Ramos (cell line): ENCODE measurements at regions not wholly inside any gene's neighbourhood (a gene's known extent, or its start where the extent isn't known, plus 50 kb on each side); places are given as distances from the start of the nearest gene placed in this dataset.

ENCODE experiments used
- in situ Hi-C: fragments of 300-500 bp; cut with MboI; formaldehyde crosslinking; loops from one replicate; pipeline ENCODE4 v1.14.3; 2022; ENCODE audit warnings: low sequenced_read_pairs; ENCODE audit not compliant: unreplicated experiment

DNA sequence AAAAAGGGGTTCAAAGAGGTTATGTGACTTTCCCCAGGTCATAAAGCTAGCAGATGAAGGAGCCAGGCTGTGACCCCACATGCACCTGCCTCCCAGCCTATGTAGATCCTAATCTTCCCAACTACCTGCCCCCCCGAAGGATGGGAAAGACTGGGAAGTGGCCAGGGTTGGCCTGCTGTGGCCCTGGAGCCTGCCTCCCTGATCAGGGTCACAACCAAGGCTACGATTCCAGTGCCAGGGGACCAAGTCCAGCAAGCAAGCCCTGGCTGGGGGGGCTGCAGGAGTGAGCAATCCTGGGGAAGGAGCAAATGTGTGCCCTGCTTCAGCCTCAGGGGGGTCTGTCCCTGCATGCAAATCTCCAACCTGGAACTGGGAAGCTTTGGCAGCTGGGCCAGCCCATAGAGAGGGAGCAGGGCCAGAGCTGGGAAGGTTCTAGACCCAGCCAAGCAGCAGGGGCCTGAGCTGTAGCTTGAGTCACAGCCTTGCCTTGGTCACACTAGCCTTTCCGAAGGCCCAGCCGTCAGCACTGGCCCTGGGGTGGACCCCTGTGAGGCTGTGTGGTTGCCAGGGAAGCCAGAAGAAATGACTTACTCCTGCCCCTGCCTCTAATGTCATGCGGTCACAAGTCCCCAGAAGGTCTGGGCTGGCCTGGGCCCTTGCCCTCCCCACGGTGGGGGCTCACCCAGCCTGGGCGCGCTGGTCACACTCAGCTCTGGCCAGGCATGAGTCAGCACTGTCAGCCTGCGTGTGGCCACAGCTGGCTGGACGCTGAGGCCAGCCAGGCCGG is 96.4 kb upstream of the ZMIZ1 start:
- in situ Hi-C loops: no loop called here

DNA sequence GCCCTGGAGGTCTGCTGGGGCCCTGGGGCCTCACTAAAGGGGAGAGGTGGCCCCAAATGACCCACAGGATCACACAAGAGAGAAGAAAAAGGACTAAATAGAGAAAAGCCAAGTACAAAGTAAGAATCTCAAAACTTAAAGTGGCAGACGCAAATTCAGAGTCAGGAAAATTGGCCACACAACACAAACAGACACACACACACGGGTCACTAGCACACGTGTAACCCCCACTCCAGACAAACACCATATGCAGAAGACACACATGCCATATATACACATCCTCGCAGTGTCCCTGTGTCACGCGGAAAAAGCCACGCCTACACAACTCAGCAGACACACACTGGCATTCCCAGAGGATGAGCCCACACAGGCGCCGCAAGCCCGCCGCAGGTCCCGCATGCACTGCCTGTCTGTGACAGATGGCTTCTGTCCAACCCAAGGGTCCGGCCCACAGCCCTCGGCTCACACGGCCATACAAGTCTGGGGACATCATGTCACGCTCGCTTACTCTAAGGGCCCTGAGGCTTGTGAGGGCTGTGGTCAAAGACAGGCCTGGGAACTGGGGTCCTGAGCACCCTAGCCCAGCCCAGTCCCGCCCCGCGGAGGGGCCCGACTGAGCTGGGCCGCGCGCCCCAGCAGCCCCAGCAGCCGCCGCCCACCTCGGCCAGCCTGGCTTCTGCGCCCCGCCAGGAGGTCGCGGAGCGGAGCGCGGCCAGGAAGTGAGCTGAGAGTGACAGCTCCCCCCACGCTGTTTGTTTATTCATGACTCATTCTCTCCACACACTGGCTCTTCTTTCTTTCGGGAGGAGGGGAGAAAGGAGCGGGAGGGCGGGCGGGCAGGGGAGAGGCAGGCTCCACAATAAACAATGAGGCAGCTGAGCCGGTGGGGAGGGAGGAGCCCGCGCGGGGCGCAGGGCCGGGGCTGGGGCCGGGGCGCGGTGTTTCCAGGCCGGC is 95.5 kb upstream of the ZMIZ1 start:
- in situ Hi-C loops: no loop called here

DNA sequence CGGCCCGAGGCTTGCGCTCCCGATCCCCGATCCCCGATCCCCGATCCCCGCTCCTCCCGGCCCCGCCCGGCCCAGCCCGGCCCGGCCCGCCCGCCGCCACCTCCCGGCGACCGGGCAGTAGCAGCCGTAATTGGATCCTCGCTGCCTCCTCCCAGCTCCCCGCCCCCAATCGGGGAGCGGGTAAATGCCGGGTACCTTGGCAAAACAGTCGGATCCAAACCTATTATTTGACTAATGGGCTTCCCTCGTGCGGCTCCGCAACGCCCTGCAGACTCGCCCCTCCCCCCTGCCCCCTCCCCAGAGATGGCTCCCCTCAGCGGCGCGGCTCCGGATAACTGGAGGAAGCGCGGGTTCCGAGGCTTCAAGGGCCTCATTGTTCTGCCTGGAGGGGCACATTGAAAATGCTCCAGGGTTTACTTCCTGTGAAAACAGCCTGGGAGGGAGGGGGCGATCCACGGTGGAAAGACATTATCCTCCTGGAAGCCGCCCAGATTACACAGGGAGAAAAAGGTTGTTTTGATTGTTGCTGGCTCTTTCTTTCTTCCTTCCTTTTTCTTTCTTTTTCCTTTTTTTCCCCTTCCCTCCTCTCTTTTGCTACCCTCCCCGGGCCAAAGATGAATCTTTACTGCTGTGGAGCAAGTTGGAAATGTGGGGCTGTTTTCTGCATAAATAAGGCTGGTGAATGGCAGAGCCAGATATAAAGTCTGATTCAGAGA is 94.7 kb upstream of the ZMIZ1 start:
- in situ Hi-C loops: no loop called here

DNA sequence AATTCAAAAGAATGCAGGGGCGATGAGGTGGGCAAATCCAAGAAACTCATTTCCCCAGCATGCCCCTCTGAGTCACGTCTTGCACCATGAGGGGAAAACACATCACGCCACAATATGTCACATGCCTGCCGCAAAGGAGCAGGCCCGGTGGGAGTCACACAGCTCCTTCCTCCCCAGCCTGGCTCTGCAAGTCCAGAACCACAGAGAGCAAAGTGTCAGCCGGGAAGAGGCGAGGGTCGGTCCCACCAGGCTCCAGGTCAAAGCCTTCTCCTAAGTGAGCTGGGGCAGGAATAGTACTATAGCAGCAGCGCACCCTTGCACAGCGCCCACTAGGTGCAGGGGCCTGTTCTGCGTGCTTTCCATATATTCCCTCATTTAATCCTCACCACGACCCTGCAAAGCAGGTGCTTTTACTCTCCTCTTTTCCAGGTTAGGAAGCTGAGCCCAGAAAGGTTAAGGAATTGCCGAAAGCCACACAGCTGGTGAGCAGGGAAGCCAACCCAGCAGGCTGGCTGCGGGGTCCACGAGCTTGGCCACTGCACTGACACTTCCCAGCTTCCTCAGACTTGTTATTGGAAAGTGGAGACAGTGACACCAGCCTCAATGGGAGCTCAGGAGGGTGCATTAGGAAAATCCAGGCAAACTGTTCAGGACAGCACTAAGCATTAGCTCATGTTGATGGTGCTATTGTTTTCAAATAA is 94.0 kb upstream of the ZMIZ1 start:
- in situ Hi-C loops: no loop called here

DNA sequence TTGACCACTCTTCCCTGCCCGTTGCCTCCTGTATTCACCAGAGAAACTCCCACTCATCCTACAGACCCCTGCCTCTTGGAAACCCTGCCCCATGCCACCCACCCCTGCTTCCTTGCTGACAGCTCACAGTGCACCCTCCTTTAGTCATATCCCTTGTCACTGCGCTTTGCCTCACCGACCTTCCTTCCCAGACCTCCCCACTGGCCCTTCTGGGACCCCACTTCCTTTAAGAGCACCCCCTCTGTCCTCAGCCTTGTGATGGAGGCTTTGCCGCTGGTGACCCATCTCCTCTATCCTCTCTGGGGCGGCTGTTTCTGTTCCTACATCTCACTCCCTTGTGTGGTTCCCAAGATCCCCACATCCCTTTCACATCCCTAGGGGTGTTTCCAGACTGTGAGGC is 92.8 kb upstream of the ZMIZ1 start:
- in situ Hi-C loops: no loop called here

DNA sequence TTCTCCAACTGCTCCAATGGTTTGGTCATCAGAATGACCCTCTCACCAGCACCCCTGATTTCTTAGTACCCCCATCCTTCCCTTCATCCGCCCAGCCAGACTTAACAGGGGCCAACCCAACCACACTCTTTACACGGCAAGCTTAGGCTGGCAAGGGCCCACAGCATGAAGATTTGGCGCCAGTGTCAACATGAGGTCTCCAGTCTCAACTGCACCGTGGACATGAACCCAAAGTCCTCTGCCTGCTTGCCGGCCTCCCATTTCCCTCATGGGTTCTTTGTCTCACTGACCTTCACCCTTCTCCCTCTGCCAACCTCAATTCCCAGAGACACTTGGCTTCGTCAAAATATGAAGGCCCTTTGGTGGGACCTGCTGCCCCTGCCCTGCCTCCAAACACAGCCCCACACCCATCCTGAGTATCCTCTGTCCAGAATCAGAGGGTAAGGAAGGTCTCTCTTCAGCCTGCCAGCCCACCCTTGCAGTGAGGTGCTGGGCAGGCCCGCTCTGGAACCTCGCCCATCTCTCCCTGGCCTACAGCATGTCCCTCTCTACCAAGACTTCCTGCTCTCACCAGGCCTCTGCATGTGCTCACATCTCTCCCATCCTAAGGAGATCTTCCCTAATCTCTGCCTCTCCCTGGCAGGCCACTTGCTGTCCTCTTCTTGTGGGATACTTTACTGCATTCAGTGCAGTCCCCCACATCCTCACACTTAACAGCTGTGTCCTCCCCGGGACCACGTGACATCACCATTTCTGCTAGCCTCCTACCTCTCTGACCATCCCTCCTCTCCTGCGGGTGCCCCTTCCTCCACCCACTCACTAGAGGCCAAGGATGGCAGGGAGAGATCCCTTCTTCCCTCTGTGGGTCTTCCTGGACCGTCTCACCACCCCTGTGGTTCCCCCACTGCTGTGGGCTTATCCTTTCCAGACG is 91.7 kb upstream of the ZMIZ1 start:
- in situ Hi-C loops: no loop called here

DNA sequence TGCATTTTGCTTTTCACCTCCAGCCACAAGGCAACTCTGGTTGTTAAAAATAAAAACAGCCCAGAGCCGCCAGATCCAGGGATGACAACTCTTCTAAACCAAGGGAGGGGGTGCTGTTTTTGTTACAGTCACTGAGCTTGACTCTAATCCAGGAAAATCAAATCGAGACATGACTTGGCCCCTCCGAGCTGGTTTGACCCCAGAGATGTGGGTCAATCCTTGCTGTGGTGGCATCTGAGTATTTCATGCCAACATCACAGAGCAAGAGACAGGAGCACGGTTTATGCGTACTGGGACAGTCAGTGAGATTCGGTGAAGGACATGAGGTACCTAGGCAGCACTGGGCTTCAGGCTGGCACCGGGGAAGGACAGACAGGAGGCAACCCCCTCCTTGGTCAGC is 88.8 kb upstream of the ZMIZ1 start:
- in situ Hi-C loops: no loop called here

DNA sequence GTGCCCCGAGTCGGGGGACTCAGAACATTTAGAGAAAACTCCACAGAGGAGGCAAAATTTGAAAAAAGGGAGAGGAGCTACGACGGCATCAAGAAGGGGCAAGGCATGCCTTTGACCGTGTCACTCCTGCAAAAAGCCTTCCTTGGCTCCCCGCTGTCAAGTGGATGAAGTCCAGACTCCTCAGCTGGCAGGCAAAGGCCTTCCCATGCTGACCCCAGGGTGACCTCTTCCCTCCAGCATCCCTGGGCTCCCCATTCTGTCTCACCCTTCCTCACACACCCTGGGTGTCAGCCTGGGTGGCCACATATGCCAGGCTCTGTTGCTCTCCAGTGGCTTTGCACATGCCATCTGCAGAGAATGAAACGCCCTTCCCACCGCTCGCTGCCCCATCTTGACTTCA is 88.4 kb upstream of the ZMIZ1 start:
- in situ Hi-C loops: no loop called here

DNA sequence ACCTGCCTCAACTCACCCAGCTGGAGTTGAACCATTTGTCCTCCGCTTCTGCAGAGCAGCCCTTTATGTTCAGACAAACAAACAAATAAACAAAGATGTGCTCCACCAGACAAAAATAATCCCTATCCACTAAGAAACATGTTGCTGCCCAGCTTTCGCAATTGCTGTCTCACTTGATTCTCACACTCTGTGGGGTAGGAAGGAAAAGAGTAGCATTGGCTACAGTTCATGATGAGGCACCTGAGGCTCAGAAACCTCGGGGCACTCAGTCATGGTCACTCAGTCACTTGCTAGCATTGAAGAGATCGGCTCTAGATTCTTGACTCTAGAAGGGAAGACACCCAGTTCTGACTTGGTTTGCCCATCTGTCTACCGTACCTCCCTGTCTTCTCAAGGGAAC is 88.0 kb upstream of the ZMIZ1 start:
- in situ Hi-C loops: no loop called here

DNA sequence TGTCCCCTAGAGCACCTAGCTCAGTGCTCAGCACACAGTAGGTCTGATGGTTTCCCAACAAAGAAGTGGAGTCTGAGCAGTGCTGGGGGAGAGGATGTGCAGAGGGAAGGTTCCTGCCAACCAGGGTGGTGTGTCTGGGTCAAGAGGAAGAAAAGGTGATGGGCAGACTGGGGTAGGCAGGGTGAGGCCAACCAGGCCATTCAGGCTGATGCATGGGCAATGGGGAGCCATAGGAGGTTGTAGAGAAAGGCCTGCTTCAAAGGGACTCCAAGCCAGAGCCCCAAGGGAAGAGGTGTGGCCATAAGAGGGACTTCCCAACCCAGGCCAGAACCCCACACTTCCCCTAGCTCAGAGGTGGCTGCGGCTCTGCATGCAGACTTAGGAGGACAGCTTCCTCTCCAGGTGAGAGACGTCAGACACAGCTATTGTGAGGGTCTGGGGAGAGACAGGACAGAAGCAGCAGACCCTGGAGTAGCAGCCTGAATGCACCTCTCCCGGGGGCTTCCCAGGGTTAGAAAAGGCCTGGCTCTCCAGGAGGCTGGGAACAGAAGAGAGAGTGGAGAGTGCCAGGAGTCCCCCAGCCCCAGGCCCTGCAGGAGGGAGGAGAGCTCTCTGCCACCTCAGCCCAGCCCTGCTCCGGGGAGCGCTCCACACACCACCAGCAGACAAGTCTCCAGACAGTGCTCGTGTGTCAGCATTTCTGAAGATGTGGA is 87.4 kb upstream of the ZMIZ1 start:
- in situ Hi-C loops: no loop called here

DNA sequence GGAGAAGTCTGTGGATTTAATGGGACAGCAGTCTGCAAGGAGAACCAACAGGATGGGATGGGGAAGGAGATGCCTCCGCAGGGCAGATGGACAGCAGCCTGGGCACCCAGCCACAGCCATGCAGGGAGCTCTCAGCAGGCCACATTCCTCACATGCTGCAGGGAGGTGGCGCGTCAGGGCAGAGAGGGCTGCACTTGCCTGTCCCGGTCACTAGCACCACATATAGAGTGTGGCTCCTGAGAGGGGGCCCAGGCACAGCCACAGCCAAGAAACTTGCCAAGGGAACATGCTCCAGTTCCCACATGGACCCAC is 86.8 kb upstream of the ZMIZ1 start:
- in situ Hi-C loops: no loop called here

DNA sequence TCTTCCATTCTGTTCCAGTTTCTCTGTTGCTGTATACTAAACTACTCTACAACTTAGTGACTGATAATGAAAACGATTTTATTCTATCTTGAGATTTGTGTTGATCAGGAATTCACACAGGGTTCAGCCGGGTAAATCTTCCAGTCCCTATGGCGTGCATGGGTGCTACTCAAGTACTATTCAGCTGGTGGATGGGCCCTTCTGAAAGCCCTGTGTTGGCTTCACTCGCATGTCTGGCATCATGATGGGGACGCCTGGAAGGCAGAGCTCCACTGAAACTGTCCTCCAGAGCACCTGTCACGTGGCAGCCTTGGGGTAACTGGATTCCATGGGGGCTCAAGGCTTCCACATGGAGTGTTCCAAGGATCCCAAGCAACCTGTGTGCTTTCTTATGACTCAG is 86.0 kb upstream of the ZMIZ1 start:
- in situ Hi-C loops: no loop called here

DNA sequence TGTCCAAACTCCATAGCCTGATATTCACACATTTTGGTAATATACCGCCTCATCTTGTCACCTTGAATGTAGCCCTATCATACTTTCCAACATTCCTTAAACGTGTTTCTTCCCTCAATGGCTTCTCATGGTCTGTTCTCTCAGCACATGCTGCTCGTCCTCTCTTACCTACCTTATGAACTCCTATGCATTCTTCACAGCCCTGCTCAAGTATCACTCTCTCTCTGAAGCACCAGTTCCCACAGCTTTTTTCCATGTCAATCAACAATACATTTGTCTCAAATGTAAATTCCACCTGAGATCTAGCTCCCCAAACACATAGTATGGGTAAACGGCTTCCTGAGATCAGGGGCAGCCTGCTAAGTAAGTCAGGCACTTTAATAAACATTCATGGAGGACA is 85.2 kb upstream of the ZMIZ1 start:
- in situ Hi-C loops: no loop called here

DNA sequence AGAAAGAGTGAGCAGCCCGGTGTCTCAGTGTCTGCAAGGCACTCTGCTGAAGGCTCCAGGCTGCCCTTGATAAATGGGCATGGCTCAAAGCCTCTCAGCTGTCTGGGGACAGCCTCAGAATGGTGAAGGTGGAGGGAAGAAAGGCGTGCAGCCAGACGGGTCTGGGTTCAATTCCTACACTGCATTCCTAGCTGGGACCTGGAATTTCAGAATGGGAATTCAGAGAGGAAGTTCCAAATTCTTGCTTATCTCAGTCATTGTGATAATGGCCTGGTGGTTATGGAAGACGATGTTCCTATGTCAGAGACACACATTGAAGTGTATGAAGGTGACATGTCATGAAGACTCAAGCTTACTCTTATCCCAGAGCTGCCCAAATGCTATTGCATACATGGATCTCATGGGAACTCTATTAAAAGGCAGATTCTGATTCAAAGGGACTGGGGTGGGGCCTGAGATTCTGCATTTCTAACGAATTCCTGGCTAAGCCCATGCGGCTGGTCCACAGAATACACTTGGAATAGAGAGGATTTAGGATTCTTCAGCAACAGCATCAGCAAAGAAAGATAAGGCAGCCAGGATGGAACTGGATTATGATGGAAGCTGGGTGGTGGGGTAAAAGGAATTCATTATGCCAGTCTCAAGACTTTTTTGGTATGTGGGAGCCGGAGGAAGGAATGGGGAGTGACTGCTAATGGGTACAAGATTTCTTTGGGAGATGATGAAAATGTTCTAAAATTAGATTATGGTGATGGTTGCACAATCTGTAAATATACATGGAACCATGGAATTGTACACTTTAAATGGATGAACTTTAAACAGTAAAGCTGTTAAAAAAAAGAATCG is 82.6 kb upstream of the ZMIZ1 start:
- in situ Hi-C loops: no loop called here

DNA sequence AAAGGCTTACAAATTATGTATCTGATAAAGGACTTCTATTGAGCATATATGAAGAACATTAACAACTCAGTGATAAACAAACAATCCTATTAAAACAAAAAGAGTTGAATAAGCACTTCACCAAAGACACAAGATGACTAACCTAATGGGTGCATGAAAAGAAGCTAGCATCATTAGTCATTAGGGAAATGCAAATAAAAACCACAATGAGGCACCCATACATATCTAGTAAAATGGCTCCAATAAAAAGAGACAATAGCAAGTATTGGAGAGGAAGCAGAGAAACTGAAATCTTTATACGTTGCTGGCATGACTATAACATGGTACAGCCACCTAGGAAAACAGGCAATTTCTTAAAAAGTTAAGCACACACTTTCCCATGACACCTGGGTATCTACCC is 77.6 kb upstream of the ZMIZ1 start:
- in situ Hi-C loops: no loop called here

DNA sequence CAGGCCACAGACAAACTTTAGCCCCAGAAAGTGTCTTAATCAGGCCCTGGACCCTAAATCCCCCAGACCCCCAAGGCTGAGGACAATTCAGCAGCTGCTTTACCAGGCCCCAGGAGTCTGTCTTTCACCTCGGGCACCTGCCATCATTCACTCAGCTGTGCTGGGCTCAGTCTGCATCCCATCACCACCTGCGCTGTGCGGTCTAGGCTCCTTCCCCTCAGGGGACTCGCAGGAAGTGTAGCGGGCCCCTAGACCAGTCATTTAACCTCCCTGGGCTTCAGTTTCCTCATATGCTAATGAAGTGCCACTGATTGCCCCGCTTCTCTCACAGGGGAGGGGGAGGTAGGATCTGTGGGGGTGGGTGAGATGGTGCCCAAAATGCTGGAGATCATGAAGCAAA is 76.4 kb upstream of the ZMIZ1 start:
- in situ Hi-C loops: no loop called here

DNA sequence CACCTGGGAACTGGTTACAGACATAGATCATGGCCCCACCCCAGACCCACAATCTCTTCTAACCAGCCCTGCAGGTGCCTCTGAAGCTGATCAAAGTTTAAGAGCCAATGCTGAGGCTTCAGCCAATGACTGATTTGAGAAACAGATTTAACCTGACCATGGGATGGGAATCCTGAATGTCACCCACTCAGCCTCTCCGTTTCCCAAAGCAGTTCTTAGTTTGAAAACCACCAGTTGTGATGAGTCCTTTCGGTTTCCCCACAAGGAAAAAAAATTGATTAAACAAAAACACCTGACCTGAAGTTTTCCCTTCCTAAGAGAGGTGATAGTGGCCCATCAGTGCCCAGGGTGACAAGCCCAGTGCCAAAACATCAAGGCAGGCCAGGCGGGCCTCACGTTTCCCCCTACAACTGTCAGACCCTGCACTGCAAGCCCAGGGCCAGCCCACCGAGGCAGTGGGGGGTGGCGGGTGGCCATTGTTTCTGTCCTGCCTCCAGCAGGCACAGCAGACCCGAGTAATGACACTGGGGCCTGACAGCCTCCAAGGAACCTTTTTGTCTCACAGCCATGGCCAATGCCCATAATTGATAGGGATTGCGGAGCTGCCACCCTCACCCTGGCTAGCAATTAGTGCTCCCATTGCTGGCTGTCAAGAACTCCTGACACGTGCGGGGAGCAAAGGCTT is 75.4 kb upstream of the ZMIZ1 start:
- in situ Hi-C loops: no loop called here
